Activated CD4-positive, alpha-beta memory T cell treated with anti-CD3 and anti-CD28 coated beads, Interleukin-2, amount 10 ng/mL, durations not matched to agents 7 days and 5 days (primary cell): ENCODE measurements at regions not wholly inside any gene's neighbourhood (a gene's known extent, or its start where the extent isn't known, plus 50 kb on each side); places are given as distances from the start of the nearest gene placed in this dataset.

Experiments used
- CTCF ChIA-PET: fragments of 350-600 bp; sonication (Branson Sonifier 250); formaldehyde crosslinking; loops from one replicate; lab custom pipeline; 2021; ENCODE audit warnings: antibody characterized with exemption, inconsistent platforms; lab: Charles Lee
- POLR2A ChIA-PET: fragments of 350-600 bp; sonication (Branson Sonifier 250); formaldehyde crosslinking; loops from one replicate; lab custom pipeline; 2021; ENCODE audit warnings: antibody characterized with exemption; lab: Charles Lee
- DNase-seq: peaks from one replicate; pipeline ENCODE4 v3.0.0-alpha.2; 2020
- H3K27ac Mint-ChIP-seq: one replicate; pipeline ENCODE4 v1.8.0; 2021; ENCODE audit warnings: mild to moderate bottlenecking, mixed read lengths
- H3K27me3 Mint-ChIP-seq: one replicate; pipeline ENCODE4 v1.8.0; 2021; ENCODE audit warnings: mixed read lengths
- H3K36me3 Mint-ChIP-seq: one replicate; pipeline ENCODE4 v1.8.0; 2021; ENCODE audit warnings: low read depth, mixed read lengths
- H3K4me1 Mint-ChIP-seq: one replicate; pipeline ENCODE4 v1.8.0; 2021; ENCODE audit warnings: mixed read lengths
- H3K4me3 Mint-ChIP-seq: one replicate; pipeline ENCODE4 v1.8.0; 2021; ENCODE audit warnings: mild to moderate bottlenecking, mixed read lengths
- H3K9me3 Mint-ChIP-seq: one replicate; pipeline ENCODE4 v1.8.0; 2021; ENCODE audit warnings: mixed read lengths

- Mint-ChIP-seq H3K36me3 (no peaks in the 10 kb centered on the region), H3K4me1 (no peaks in the 10 kb centered on the region), H3K27ac (no peak overlapping the region), H3K27me3 (no peaks in the 10 kb centered on the region), H3K9me3 (no peaks in the 10 kb centered on the region), H3K4me3 (no peak overlapping the region)
- ChIA-PET CTCF (no interaction called here), POLR2A (no interaction called here)
- no peak for DNase-seq
Observed at GRCh38 chr1:208437401-208437800, 193.2 kb upstream of the PLXNA2 start.

- Mint-ChIP-seq H3K36me3 (no peaks in the 10 kb centered on the region), H3K27me3 (no peaks in the 10 kb centered on the region), H3K9me3 (peaks cover 3% of the 10 kb centered on the region), H3K4me3 (no peak overlapping the region), H3K4me1 (no peaks in the 10 kb centered on the region), H3K27ac (no peak overlapping the region)
- ChIA-PET CTCF (no interaction called here), POLR2A (no interaction called here)
- DNase-seq: no peak
Observed at GRCh38 chr1:208438112-208438699, 194.0 kb upstream of the PLXNA2 start.

- Mint-ChIP-seq H3K4me1 (no peaks in the 10 kb centered on the region), H3K36me3 (no peaks in the 10 kb centered on the region), H3K4me3 (no peak overlapping the region), H3K27me3 (no peaks in the 10 kb centered on the region), H3K9me3 (peaks cover 3% of the 10 kb centered on the region), H3K27ac (no peak overlapping the region)
- POLR2A ChIA-PET: no interaction called here
- no peak for DNase-seq
- CTCF ChIA-PET: no interaction called here
Observed at GRCh38 chr1:208445758-208446203, 201.6 kb upstream of the PLXNA2 start.

- Mint-ChIP-seq H3K4me3 (no peak overlapping the region), H3K36me3 (no peaks in the 10 kb centered on the region), H3K4me1 (no peaks in the 10 kb centered on the region), H3K27me3 (no peaks in the 10 kb centered on the region), H3K9me3 (peaks cover 3% of the 10 kb centered on the region), H3K27ac (no peak overlapping the region)
- no peak for DNase-seq
- ChIA-PET POLR2A (no interaction called here), CTCF (no interaction called here)
Observed at GRCh38 chr1:208446271-208446691, 202.1 kb upstream of the PLXNA2 start.

GRCh38 chr1:208448425-208448824, 204.2 kb upstream of the PLXNA2 start:
- H3K4me3 Mint-ChIP-seq: no peak overlapping the region
- ChIA-PET CTCF (no interaction called here), POLR2A (no interaction called here)
- no peaks in the 10 kb centered on the region for H3K36me3 Mint-ChIP-seq
- no peaks in the 10 kb centered on the region for H3K27me3 Mint-ChIP-seq
- no peaks in the 10 kb centered on the region for H3K4me1 Mint-ChIP-seq
- no peak overlapping the region for H3K27ac Mint-ChIP-seq
- DNase-seq: no peak
- no peaks in the 10 kb centered on the region for H3K9me3 Mint-ChIP-seq

- H3K27me3 Mint-ChIP-seq: no peaks in the 10 kb centered on the region
- ChIA-PET POLR2A (no interaction called here), CTCF (no interaction called here)
Observed at GRCh38 chr1:208449951-208450350, 205.8 kb upstream of the PLXNA2 start.

GRCh38 chr1:208450958-208451357, 206.8 kb upstream of the PLXNA2 start:
- Mint-ChIP-seq H3K4me3 (no peak overlapping the region), H3K27ac (no peak overlapping the region), H3K9me3 (no peaks in the 10 kb centered on the region), H3K36me3 (no peaks in the 10 kb centered on the region), H3K27me3 (no peaks in the 10 kb centered on the region), H3K4me1 (no peaks in the 10 kb centered on the region)
- POLR2A ChIA-PET: no interaction called here
- DNase-seq: no peak
- CTCF ChIA-PET: no interaction called here

More at GRCh38 chr1:208449951-208450350, 205.8 kb upstream of the PLXNA2 start:
- Mint-ChIP-seq H3K4me3 (no peak overlapping the region), H3K4me1 (no peaks in the 10 kb centered on the region), H3K36me3 (no peaks in the 10 kb centered on the region), H3K9me3 (no peaks in the 10 kb centered on the region), H3K27ac (no peak overlapping the region)
- DNase-seq: no peak

- ChIA-PET CTCF (no interaction called here), POLR2A (no interaction called here)
- H3K36me3 Mint-ChIP-seq: no peaks in the 10 kb centered on the region
- no peaks in the 10 kb centered on the region for H3K4me1 Mint-ChIP-seq
- H3K9me3 Mint-ChIP-seq: peaks cover 2% of the 10 kb centered on the region
- no peaks in the 10 kb centered on the region for H3K27me3 Mint-ChIP-seq
- no peak for DNase-seq
- no peak overlapping the region for H3K27ac Mint-ChIP-seq
- no peak overlapping the region for H3K4me3 Mint-ChIP-seq
Observed at GRCh38 chr1:208455821-208456220, 211.6 kb upstream of the PLXNA2 start.

- Mint-ChIP-seq H3K36me3 (no peaks in the 10 kb centered on the region), H3K4me3 (no peak overlapping the region), H3K4me1 (no peaks in the 10 kb centered on the region), H3K27me3 (no peaks in the 10 kb centered on the region), H3K9me3 (peaks cover 2% of the 10 kb centered on the region), H3K27ac (no peak overlapping the region)
- ChIA-PET POLR2A (no interaction called here), CTCF (no interaction called here)
- DNase-seq: no peak
Observed at GRCh38 chr1:208456487-208456886, 212.3 kb upstream of the PLXNA2 start.

- no peak overlapping the region for H3K27ac Mint-ChIP-seq
- peaks cover 2% of the 10 kb centered on the region for H3K9me3 Mint-ChIP-seq
- no peaks in the 10 kb centered on the region for H3K4me1 Mint-ChIP-seq
- ChIA-PET POLR2A (no interaction called here), CTCF (no interaction called here)
- DNase-seq: no peak
- no peaks in the 10 kb centered on the region for H3K27me3 Mint-ChIP-seq
- no peak overlapping the region for H3K4me3 Mint-ChIP-seq
- no peaks in the 10 kb centered on the region for H3K36me3 Mint-ChIP-seq
Observed at GRCh38 chr1:208460823-208461222, 216.6 kb upstream of the PLXNA2 start.

- Mint-ChIP-seq H3K9me3 (peaks cover 2% of the 10 kb centered on the region), H3K27me3 (no peaks in the 10 kb centered on the region), H3K36me3 (no peaks in the 10 kb centered on the region), H3K4me3 (no peak overlapping the region), H3K27ac (no peak overlapping the region), H3K4me1 (no peaks in the 10 kb centered on the region)
- ChIA-PET POLR2A (no interaction called here), CTCF (no interaction called here)
- no peak for DNase-seq
Observed at GRCh38 chr1:208461680-208462079, 217.5 kb upstream of the PLXNA2 start.

GRCh38 chr1:208462761-208463160, 218.6 kb upstream of the PLXNA2 start:
- H3K9me3 Mint-ChIP-seq: no peaks in the 10 kb centered on the region
- no peak for DNase-seq
- no peaks in the 10 kb centered on the region for H3K36me3 Mint-ChIP-seq
- H3K4me1 Mint-ChIP-seq: no peaks in the 10 kb centered on the region
- no peak overlapping the region for H3K4me3 Mint-ChIP-seq
- H3K27me3 Mint-ChIP-seq: no peaks in the 10 kb centered on the region
- POLR2A ChIA-PET: no interaction called here
- CTCF ChIA-PET: no interaction called here
- no peak overlapping the region for H3K27ac Mint-ChIP-seq

GRCh38 chr1:208465266-208465665, 221.1 kb upstream of the PLXNA2 start:
- POLR2A ChIA-PET: no interaction called here

More at GRCh38 chr1:208465266-208465665, 221.1 kb upstream of the PLXNA2 start:
- Mint-ChIP-seq H3K36me3 (no peaks in the 10 kb centered on the region), H3K27me3 (no peaks in the 10 kb centered on the region), H3K4me3 (no peak overlapping the region), H3K4me1 (no peaks in the 10 kb centered on the region), H3K9me3 (no peaks in the 10 kb centered on the region), H3K27ac (no peak overlapping the region)
- CTCF ChIA-PET: interaction anchor here (0.5 kb wide), 1 partner anchor 123 kb away, joined by 3 read pairs; no protein-coding TSS in a partner anchor
- no peak for DNase-seq
